Retinal pigment epithelial cell (primary cell): ENCODE measurements at regions not wholly inside any gene's neighbourhood (a gene's known extent, or its start where the extent isn't known, plus 50 kb on each side); places are given as distances from the start of the nearest gene placed in this dataset.

ENCODE experiments used
- DNase-seq: peaks from one replicate; pipeline ENCODE4 v3.0.0-alpha.2; 2010; ENCODE audit warnings: low read depth
- H3K4me3 ChIP-seq: 2 replicates; pipeline ENCODE4 v1.5.1; 2011; ENCODE audit warnings: mild to moderate bottlenecking, low read length, control low read depth, moderate library complexity
- TF ChIP-seq, protein P1 (sequence below): conservative IDR thresholded peaks from 2 replicates; pipeline ENCODE4 v1.5.1; 2011; ENCODE audit warnings: low read depth, low read length, control low read depth, inconsistent platforms

DNA sequence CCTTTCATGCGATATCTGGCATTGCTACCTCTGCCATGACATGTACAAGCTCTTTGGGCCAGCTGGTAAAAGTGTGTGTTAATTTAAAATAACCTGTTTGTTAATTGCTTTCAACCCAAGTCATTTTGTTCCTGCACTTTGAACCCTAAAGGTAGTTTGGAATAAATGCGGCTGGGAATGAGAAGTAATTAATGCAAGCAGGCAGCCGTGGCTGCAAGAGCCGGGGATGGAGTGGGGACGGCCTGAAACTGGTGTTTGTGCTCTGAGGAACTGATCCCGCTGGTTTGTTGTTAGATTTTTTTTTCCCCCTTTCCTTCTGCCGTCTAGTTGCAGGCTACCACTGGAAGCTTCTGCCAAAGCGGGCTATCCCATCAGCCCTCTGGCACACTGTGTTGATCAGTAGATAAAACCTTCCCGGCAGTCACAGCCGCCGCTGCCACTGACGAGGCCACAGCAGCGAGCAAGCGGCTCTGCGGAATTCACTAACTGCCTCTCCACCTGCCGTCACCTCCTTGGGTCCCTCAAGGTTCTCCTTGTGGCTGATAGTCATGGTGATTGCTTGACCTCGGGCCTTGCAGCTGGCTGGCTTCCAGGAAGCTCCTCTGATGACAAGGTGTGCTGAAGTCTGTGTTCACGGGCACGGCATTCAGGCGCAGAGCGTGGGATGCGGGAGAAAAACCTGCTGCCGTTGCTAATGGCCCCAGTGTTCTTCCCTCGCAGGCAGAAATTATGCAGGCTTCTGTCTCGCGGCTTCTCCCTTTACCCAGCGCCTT, 315.9 kb downstream of the TFAP2A start:
- DNase-seq = no peak
- TF ChIP-seq, protein P1, sequence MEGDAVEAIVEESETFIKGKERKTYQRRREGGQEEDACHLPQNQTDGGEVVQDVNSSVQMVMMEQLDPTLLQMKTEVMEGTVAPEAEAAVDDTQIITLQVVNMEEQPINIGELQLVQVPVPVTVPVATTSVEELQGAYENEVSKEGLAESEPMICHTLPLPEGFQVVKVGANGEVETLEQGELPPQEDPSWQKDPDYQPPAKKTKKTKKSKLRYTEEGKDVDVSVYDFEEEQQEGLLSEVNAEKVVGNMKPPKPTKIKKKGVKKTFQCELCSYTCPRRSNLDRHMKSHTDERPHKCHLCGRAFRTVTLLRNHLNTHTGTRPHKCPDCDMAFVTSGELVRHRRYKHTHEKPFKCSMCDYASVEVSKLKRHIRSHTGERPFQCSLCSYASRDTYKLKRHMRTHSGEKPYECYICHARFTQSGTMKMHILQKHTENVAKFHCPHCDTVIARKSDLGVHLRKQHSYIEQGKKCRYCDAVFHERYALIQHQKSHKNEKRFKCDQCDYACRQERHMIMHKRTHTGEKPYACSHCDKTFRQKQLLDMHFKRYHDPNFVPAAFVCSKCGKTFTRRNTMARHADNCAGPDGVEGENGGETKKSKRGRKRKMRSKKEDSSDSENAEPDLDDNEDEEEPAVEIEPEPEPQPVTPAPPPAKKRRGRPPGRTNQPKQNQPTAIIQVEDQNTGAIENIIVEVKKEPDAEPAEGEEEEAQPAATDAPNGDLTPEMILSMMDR = no peak
- peak overlapping the region; percentile 36 for H3K4me3 ChIP-seq

DNA sequence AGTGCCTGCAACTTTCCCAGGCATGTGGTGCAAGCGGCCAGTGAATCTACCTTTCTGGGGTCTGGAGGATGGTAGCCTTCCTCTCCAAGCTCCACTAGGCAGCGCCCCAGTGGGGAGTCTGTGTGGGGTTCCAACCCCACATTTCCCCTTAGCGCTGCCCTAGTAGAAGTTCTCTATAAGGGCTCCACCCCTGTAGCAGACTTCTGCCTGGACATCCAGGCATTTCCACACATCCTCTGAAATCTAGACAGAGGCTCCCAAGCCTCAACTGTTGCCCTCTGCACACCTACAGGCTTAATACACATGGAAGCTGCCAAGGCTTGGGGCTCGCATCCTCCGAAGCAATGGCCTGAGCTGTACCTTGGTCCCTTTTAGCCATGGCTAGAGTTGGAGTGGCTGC, 321.6 kb downstream of the TFAP2A start:
- TF ChIP-seq, protein P1 = no peak
- H3K4me3 ChIP-seq = no peak overlapping the region
- no peak for DNase-seq

DNA sequence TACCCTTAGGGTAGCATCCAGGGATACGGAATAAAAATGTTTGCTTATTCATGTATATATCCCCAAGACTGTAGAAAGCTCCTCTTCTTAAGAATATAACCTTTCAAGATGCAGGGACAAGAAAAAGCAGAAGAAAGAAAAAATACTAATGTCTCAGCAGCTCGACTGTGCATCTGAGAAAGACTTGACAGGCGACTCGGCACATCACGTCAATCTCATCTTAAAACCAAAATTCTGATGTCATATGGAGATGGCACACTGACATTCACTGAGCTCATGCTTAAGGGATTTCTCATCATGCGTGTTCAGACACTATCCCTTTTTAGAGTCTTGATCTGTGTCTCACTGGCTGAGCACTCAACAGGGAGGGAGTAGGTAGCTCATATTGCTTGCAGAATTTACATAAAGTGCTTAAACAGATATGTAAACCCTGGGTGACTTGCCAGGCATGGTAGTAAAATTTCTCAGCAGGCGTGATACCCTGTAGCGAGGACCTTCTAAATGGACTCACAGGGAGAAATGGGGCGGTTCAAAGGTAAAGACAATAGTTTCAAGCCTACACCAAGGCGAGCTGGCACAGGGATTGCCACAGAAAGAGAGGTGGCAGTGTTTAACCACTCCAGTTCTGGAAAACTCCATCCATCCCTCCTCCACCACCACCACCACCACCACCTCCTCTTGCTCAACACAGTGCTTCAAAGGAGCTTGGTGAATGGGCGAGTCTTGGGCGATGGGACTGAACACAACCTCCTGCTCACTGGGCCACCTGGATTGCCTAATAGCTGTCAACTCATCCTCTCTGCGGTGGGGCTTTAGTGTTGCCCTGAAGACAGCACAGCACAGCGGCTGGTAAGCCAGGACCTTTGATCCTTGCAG, 330.5 kb downstream of the TFAP2A start:
- no peak overlapping the region for H3K4me3 ChIP-seq
- no peak for DNase-seq
- TF ChIP-seq, protein P1 = no peak

DNA sequence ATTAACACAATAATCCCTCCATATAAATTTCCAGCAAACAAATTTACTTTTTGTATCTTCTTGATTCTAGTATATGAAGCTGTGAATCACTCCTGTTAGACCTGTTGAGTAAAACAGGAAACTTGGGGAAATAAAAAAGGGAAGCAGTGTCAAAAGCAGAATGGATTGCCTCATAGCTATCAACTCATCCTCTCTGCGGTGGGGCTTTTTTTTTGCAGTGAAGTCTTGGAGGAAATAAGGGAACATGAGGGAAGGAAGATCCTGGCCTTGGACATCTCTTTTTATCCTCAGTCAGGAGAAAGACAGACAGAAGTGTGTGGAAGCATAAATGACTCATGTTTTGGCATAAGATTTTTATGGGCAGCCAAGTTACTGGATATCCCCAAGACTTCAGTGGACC, 332.5 kb downstream of the TFAP2A start:
- TF ChIP-seq, protein P1 = no peak
- no peak for DNase-seq
- H3K4me3 ChIP-seq = no peak overlapping the region

DNA sequence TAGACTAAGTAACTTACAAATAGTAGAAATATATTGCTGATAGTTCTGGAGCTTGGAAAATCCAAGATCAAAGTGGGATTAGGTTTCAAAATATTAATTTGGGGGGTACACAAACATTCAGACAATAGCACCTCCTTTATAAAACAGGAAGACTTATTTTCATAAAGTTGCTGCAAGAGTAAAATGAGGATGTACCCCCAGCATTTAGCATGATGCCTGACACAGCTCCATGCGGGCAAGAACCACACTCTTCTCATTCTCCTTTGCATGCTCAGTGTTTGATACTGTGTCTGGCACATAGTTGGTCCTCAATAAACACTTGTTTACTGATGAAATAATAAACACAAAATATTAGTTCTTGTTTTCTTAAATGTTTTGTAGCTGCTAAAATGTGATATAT, 332.9 kb downstream of the TFAP2A start:
- DNase-seq = no peak
- H3K4me3 ChIP-seq = no peak overlapping the region
- TF ChIP-seq, protein P1 = no peak

DNA sequence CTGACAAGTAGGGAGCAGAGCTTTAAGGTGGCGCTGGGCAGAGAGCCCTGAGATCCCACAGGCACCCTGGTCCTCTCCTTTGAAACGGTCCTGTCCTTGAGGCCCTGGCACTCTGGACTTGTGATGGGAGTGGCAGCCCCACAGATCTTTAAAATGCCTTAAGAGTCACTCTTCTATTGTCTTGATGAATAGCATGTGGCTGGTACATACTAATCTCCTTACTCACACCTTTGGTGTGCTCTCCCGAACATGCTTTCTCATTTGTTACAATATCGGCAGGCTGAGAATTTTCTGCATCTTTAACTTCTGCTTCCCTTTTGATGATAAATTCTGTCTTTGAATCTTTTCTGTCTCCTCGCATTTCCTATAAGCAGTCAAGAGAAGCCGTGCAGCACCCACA, 333.8 kb downstream of the TFAP2A start:
- TF ChIP-seq, protein P1 = no peak
- no peak overlapping the region for H3K4me3 ChIP-seq
- no peak for DNase-seq

DNA sequence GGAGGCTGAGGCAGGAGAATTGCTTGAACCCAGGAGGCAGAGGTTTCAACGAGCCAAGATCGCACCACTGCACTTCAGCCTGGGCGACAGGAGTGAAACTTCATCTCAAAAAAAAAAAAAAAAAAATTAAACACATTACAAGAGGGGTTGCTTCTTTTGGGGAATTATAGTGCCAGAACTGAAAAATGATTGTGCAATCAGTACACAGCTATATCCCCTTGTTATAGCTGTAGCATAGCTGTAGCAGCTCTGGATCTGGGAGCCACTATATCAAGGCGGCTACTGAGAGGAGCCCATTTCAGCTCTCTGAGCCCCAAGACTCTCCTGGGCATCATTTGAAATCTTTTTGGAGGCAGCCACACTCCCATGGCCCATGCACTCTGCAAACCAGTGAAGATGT, 334.3 kb downstream of the TFAP2A start:
- no peak overlapping the region for H3K4me3 ChIP-seq
- TF ChIP-seq, protein P1 = no peak

More for the DNA sequence above, 334.3 kb downstream of the TFAP2A start:
- DNase-seq = no peak
